Pancreas (tissue), 10 donors: ENCODE measurements at regions not wholly inside any gene's neighbourhood (a gene's known extent, or its start where the extent isn't known, plus 50 kb on each side); places are given as distances from the start of the nearest gene placed in this dataset.

ENCODE experiments used
- ATAC-seq, 4 donors: fragments of 200-7000 bp; cut with Tn5 transposase; one replicate each; pipeline versions ENCODE4 v1.8.0 to v1.9.1; 2020; ENCODE audit warnings: mild to moderate bottlenecking in 4 of 4, moderate library complexity in 4 of 4
- DNase-seq, 6 donors: peaks; one replicate each; pipeline ENCODE4 v3.0.0-alpha.2; 2020
- FAIRE-seq: peaks from 2 replicates; lab custom pipeline; 2012; peaks lifted over from hg19 to GRCh38; lab: Jason Lieb, UNC
- H3K27ac ChIP-seq, 4 donors: fragments of 200-600 bp; sonication (generic); 1 replicate in 3 of 4; 2 replicates in 1 of 4; pipeline versions ENCODE4 v1.5.0 to v1.8.0; 2020
- H3K27me3 ChIP-seq, 4 donors: fragments of 200-600 bp; one replicate each; pipeline ENCODE4 v1.8.0; 2021
- H3K36me3 ChIP-seq, 3 donors: fragments of 200-600 bp; sonication (generic) in 1 of 3; one replicate each; pipeline versions ENCODE4 v1.5.0 to v1.8.0; 2020 to 2021
- H3K4me1 ChIP-seq, 3 donors: fragments of 200-600 bp; one replicate each; pipeline ENCODE4 v1.8.0; 2021
- H3K4me3 ChIP-seq, 4 donors: fragments of 200-600 bp; sonication (generic) in 2 of 4; one replicate each; pipeline versions ENCODE4 v1.5.0 to v1.8.0; 2020 to 2021
- H3K9me3 ChIP-seq, 4 donors: fragments of 200-600 bp; one replicate each; pipeline ENCODE4 v1.8.0; 2021
- WGBS, 2 donors: extraction: QIAGEN DNeasy Blood & Tissue Kit; methylation state at CpG; one replicate each; pipeline ENCODE4 v1.1.7; 2013; 5-methylcytosine and 5-hydroxymethylcytosine counted together
- intact Hi-C, 3 donors: fragments of 100-400 bp; cut with DNase I; formaldehyde crosslinking; loops; one replicate each; pipeline versions ENCODE4 v1.11.1 to v1.14.2; 2022
- TF ChIP-seq, protein P1 (sequence below), 4 donors: fragments of 200-600 bp; sonication (generic) in 3 of 4; IDR thresholded peaks; one replicate each; pipeline versions ENCODE4 v1.5.0 to v1.8.0; 2021; ENCODE audit warnings: antibody characterized with exemption in 4 of 4
- donor health status: healthy with polysubstance abuse.
- donor health status: DM: no; HTN: no; CAD: no; lungs with moderate emphysema.
- donor health status: DM: no; HTN: no; CAD: no.
- donor health status: control.
- donor health status: control.
- donor health status: Bipolar disorder and iron deficiency.
- donor health status: DM: yes; HTN: yes; CAD: no.
- donor health status: DM: no; HTN: no; CAD: no.
- donor health status: DM: no; HTN: no; CAD: no.
- donor health status: DM: yes; HTN: yes; CAD: no.

DNA sequence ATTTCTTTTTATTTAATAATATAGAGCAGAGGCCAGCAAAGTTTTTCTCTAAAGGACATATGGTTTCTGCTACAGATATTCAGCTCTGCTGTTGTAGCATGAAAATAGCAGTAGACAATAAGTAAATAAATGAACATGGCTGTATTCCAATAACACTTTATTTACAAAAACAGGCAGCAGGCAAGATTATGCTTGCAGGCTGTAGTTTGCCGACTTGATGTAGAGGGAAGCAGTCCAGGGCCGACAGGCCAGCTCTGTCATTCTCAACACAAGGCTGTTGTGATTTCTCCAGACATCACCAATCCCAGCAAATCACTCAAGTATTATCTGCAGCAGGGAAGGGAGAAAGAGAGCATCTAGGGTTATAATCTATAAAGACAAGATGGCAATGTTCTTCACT is 1062.5 kb upstream of the PCDH9 start:
- no peak for ATAC-seq
- intact Hi-C loops = no loop called here
- FAIRE-seq = no peak
- Histone ChIP-seq H3K4me3 (no peak overlapping the region), H3K27ac (no peak overlapping the region), H3K36me3 (no peaks in the 10 kb centered on the region), H3K27me3 (no peaks in the 10 kb centered on the region), H3K4me1 (no peaks in the 10 kb centered on the region), H3K9me3 (no peaks in the 10 kb centered on the region)
- WGBS, 2 donors = 6 to 10% methylated on average over 2 of the region's 2 CpGs
- DNase-seq = no peak
- TF ChIP-seq, protein P1, sequence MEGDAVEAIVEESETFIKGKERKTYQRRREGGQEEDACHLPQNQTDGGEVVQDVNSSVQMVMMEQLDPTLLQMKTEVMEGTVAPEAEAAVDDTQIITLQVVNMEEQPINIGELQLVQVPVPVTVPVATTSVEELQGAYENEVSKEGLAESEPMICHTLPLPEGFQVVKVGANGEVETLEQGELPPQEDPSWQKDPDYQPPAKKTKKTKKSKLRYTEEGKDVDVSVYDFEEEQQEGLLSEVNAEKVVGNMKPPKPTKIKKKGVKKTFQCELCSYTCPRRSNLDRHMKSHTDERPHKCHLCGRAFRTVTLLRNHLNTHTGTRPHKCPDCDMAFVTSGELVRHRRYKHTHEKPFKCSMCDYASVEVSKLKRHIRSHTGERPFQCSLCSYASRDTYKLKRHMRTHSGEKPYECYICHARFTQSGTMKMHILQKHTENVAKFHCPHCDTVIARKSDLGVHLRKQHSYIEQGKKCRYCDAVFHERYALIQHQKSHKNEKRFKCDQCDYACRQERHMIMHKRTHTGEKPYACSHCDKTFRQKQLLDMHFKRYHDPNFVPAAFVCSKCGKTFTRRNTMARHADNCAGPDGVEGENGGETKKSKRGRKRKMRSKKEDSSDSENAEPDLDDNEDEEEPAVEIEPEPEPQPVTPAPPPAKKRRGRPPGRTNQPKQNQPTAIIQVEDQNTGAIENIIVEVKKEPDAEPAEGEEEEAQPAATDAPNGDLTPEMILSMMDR (IDR thresholded peaks at IDR 0.05) = no peak

DNA sequence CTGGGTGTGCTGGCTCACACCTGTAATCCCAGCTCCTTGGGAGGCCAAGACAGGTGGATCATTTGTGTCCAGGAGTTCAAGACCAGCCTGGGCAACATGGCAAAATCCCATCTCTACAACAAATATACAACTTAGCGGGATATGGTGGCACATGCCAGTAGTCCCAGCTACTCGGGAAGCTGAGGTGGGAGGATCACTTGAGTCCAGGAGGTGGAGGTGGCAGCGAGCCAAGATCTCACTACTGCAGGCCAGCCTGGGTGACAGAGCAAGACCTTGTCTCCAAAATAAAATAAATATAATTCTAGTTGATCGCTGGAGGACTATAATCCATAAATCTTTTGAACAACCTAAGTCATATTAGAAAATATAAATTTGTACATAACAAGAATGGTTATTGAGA is 1061.5 kb upstream of the PCDH9 start:
- TF ChIP-seq, protein P1 (IDR thresholded peaks at IDR 0.05) = no peak
- intact Hi-C loops = no loop called here
- DNase-seq = peak in 2 of 6 donors; percentile 33 to 37
- no peak for ATAC-seq
- no peak overlapping the region for H3K4me3 ChIP-seq
- H3K4me1 ChIP-seq = no peaks in the 10 kb centered on the region
- H3K36me3 ChIP-seq = no peaks in the 10 kb centered on the region
- 57 to 72% methylated on average over 4 of the region's 4 CpGs for WGBS, 2 donors
- no peaks in the 10 kb centered on the region for H3K27me3 ChIP-seq
- no peaks in the 10 kb centered on the region for H3K9me3 ChIP-seq
- no peak overlapping the region for H3K27ac ChIP-seq
- FAIRE-seq = no peak

DNA sequence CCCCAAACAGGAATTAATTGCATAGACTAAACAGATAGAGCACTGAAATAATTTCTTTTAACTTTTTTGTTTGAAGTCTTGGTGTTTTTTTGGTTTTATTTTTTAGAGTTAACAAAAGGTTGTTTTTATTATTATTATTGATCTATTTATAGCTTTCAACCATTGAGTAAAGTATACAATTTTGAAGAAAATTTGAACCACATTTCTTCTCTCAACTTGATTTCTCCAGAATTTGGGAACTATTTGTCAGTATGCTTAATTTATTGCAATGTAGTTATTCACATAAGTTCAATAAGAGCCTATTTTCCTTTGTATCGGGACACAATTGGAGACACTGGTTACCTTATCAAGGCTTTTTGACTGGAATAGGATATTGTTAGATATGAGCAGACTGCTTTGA is 1045.6 kb upstream of the PCDH9 start:
- no peaks in the 10 kb centered on the region for H3K27me3 ChIP-seq
- H3K4me1 ChIP-seq = no peaks in the 10 kb centered on the region
- intact Hi-C loops = no loop called here
- WGBS, 2 donors = 66 to 90% methylated on average over 1 of the region's 1 CpG
- no peaks in the 10 kb centered on the region for H3K9me3 ChIP-seq
- no peak overlapping the region for H3K27ac ChIP-seq
- TF ChIP-seq, protein P1 (IDR thresholded peaks at IDR 0.05) = no peak
- no peak for ATAC-seq
- FAIRE-seq = no peak
- no peaks in the 10 kb centered on the region for H3K36me3 ChIP-seq
- no peak overlapping the region for H3K4me3 ChIP-seq
- DNase-seq = no peak

DNA sequence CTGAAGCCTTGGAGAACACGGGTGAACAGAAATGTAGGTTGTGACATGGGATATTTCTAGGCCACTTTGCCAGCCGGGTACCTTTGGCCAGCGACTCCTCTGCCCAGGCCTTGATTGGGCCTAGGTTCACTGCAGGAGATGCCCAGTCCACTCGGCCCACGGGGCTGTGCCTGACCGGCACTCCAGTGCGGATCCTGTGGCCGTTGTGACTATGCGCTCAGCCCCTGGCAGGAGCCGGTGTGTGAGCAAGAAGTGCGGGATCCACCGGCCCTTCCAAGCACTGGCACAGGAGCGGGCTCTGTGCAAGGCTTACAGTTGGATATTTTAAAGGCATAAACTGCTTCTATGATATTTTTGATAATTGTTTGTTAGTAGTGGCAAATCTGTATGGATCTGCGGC is 1042.5 kb upstream of the PCDH9 start:
- TF ChIP-seq, protein P1 (IDR thresholded peaks at IDR 0.05) = no peak
- intact Hi-C loops = no loop called here
- H3K27me3 ChIP-seq = no peaks in the 10 kb centered on the region
- ATAC-seq (no peak), FAIRE-seq (no peak), DNase-seq (peak in 1 of 6 donors; percentile 49)
- H3K36me3 ChIP-seq = no peaks in the 10 kb centered on the region
- 85 to 94% methylated on average over 14 of the region's 14 CpGs for WGBS, 2 donors
- no peaks in the 10 kb centered on the region for H3K9me3 ChIP-seq
- H3K27ac ChIP-seq = no peak overlapping the region
- no peak overlapping the region for H3K4me3 ChIP-seq
- no peaks in the 10 kb centered on the region for H3K4me1 ChIP-seq

DNA sequence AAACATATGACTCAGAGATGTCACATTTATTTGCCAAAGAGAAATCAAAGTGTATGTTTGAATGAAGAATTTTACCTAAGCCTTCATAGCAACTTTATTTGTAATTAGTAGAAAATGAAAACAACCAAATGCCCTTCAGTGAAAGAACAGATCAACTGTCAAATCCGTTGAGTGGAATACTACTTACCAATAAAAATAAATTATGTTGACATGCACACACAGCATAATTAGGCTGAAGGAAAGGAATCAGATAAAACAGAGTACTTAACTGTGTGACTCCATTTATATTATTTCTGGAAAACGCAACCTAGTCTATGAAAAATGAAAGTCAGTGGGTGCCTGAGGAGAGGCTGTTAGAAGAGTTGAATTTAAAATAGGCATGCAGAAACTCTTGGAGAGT is 1034.6 kb upstream of the PCDH9 start:
- intact Hi-C loops = no loop called here
- 52 to 79% methylated on average over 2 of the region's 2 CpGs for WGBS, 2 donors
- no peak for FAIRE-seq
- H3K27ac ChIP-seq = no peak overlapping the region
- TF ChIP-seq, protein P1 (IDR thresholded peaks at IDR 0.05) = no peak
- no peak overlapping the region for H3K4me3 ChIP-seq
- no peaks in the 10 kb centered on the region for H3K36me3 ChIP-seq
- H3K9me3 ChIP-seq = no peaks in the 10 kb centered on the region
- ATAC-seq = no peak
- no peaks in the 10 kb centered on the region for H3K27me3 ChIP-seq
- no peak for DNase-seq
- no peaks in the 10 kb centered on the region for H3K4me1 ChIP-seq
